ENCODE measurements at regions not wholly inside any gene's neighbourhood (a gene's known extent, or its start where the extent isn't known, plus 50 kb on each side); places are given as distances from the start of the nearest gene placed in this dataset.

DNA sequence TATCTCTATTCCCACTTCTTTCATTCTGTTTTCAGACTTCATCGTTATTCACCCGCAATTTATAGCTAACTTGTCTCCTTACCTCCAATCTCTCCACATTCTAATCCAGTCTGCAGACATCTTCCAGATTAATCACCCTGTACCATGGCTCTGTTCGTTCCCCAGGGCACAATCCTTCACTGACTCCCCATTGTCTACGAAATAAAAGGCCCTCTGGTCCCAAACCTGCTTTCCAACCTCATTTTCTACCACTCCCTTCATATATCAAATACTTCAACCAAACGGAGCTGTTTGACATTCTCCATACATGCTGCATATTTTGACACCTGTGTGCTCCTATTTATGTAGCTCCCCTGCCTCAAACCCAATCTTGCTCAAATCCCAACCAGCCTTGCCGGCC is 1720.6 kb upstream of the WWC1 start:
- DNase-seq (ENCODE audit: low read depth, low spot score) = no peak
- Histone ChIP-seq H3K9ac (ENCODE audit: insufficient read length) (no peak overlapping the region), H3K9me3 (ENCODE audit: low read depth, low read length) (no peaks in the 10 kb centered on the region), H3K36me3 (ENCODE audit: insufficient read depth, low read length) (no peaks in the 10 kb centered on the region), H3K4me3 (no peak overlapping the region), H3K27ac (no peak overlapping the region)
- TF ChIP-seq FOXP2 (optimal IDR thresholded peaks at IDR 0.05; ENCODE audit: control extremely low read depth, extremely low read length, insufficient read depth) = no peak
- TF ChIP-seq EZH2 (IDR thresholded peaks at IDR 0.05) = no peak
- no peak for TF ChIP-seq POLR2AphosphoS5 (IDR thresholded peaks at IDR 0.05; ENCODE audit: borderline replicate concordance, low read depth, low read length)

DNA sequence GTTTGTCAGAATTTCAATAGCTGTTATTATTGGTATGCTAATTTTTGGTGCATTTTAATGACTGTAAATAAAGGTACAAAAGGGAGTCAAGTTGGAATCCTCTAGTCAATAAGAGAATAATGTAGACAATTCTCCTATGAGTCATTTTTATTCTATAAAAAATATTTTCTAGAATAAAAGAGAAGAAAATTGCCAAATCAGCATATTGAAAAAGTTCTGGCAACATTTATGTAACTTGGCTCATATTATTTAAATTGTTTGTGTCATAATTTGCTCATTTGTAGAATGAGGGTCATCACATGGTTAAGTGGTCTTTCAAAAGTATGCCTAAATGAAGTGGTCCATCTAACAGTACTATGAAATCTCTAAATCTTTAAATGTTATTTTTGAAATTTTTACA is 1719.8 kb upstream of the WWC1 start:
- H3K4me3 ChIP-seq = no peak overlapping the region
- H3K27ac ChIP-seq = no peak overlapping the region
- no peaks in the 10 kb centered on the region for H3K36me3 ChIP-seq (ENCODE audit: insufficient read depth, low read length)
- no peak overlapping the region for H3K9ac ChIP-seq (ENCODE audit: insufficient read length)
- no peaks in the 10 kb centered on the region for H3K9me3 ChIP-seq (ENCODE audit: low read depth, low read length)
- TF ChIP-seq FOXP2 (optimal IDR thresholded peaks at IDR 0.05; ENCODE audit: control extremely low read depth, extremely low read length, insufficient read depth) (no peak), EZH2 (IDR thresholded peaks at IDR 0.05) (no peak), POLR2AphosphoS5 (IDR thresholded peaks at IDR 0.05; ENCODE audit: borderline replicate concordance, low read depth, low read length) (no peak)
- DNase-seq (ENCODE audit: low read depth, low spot score) = no peak

DNA sequence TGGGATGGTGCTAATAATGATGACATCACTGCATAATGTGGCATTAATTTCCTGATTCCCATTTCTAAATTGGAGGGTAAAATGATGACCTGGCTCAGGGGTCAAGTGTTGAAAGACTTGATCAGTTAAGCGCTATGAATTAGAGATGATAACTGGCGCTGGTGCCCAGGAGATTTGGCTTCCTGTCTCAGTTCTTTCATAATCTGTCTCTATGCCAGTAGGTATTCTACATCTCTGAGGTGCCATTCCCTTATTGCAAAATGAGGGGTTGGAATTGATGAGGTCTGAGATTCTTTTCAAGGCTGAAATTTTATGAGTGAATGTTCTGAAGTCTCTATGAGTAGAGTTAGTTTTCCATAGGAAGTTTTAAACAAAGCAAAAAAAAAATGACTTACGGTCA is 1715.1 kb upstream of the WWC1 start:
- no peak overlapping the region for H3K4me3 ChIP-seq
- no peak overlapping the region for H3K27ac ChIP-seq
- no peak for DNase-seq (ENCODE audit: low read depth, low spot score)
- H3K9ac ChIP-seq (ENCODE audit: insufficient read length) = no peak overlapping the region
- H3K36me3 ChIP-seq (ENCODE audit: insufficient read depth, low read length) = no peaks in the 10 kb centered on the region
- no peaks in the 10 kb centered on the region for H3K9me3 ChIP-seq (ENCODE audit: low read depth, low read length)
- no peak for TF ChIP-seq FOXP2 (optimal IDR thresholded peaks at IDR 0.05; ENCODE audit: control extremely low read depth, extremely low read length, insufficient read depth)
- no peak for TF ChIP-seq POLR2AphosphoS5 (IDR thresholded peaks at IDR 0.05; ENCODE audit: borderline replicate concordance, low read depth, low read length)
- TF ChIP-seq EZH2 (IDR thresholded peaks at IDR 0.05) = no peak

DNA sequence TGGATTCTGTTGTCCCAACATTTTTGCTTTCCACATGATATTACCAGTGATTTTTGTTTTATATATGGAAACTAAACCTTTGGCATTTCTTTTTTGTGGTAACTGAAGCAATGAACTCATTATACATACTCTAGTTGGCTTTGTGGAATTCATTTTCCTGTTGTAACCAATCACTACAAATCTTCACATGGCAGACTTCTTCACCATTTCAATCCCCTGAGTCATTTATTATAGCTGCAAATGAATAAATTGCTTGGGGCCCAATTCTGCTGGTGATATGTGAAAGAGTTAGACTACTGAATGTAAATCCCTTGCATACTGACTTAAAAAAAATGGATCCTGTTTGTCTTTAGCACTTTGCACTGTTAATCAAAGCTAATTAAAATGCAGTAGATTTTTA is 1709.6 kb upstream of the WWC1 start:
- peak; percentile 78 for DNase-seq (ENCODE audit: low read depth, low spot score)
- Histone ChIP-seq H3K27ac (peak overlapping the region; percentile 97), H3K36me3 (ENCODE audit: insufficient read depth, low read length) (no peaks in the 10 kb centered on the region), H3K9ac (ENCODE audit: insufficient read length) (peak overlapping the region; percentile 3), H3K9me3 (ENCODE audit: low read depth, low read length) (no peaks in the 10 kb centered on the region), H3K4me3 (peak overlapping the region; percentile 58)
- TF ChIP-seq FOXP2 (optimal IDR thresholded peaks at IDR 0.05; ENCODE audit: control extremely low read depth, extremely low read length, insufficient read depth) (no peak), POLR2AphosphoS5 (IDR thresholded peaks at IDR 0.05; ENCODE audit: borderline replicate concordance, low read depth, low read length) (no peak), EZH2 (IDR thresholded peaks at IDR 0.05) (no peak)

DNA sequence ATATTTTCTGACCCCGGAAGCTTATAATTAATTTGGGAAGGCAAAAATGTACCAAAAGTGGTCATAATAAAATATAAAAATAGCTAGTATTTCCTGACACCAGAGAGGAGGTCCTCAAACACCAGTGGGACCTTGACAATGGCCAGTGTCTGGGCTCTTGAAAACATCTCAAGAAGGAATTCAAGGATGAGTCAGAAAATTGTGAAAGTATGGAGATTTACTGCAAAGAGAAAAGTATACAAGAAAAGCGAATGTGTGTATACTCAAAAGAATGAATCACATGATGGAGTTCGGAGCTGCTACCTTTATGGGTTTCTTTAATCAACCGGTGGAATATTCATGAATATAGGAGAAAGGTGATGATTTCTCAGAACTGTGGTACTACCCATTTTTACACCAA is 1709.0 kb upstream of the WWC1 start:
- DNase-seq (ENCODE audit: low read depth, low spot score) = no peak
- Histone ChIP-seq H3K4me3 (no peak overlapping the region; the same call in 1 of the 2 replicates), H3K9me3 (ENCODE audit: low read depth, low read length) (no peaks in the 10 kb centered on the region), H3K36me3 (ENCODE audit: insufficient read depth, low read length) (no peaks in the 10 kb centered on the region), H3K27ac (peak overlapping the region; percentile 97), H3K9ac (ENCODE audit: insufficient read length) (peak overlapping the region; percentile 3)
- TF ChIP-seq POLR2AphosphoS5 (IDR thresholded peaks at IDR 0.05; ENCODE audit: borderline replicate concordance, low read depth, low read length) (no peak), EZH2 (IDR thresholded peaks at IDR 0.05) (no peak), FOXP2 (optimal IDR thresholded peaks at IDR 0.05; ENCODE audit: control extremely low read depth, extremely low read length, insufficient read depth) (no peak)

DNA sequence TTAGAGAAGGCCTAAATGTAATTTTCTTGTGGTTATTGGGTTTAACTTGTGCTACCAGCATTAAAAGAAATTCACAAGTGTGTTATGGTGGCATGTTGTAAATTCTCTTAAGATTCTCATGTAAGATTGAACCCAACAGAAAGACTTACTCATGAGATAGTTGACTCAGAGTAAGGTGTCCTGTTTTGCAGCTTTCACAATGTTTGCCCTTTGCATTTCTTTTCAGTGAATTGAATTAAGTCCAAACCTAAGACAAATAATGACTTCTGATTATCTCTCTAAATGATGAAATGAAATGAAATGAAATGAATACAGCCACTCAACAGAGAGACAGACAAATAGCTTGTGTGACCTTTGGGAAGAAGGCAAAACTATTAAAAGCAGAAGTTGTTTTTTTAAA is 1696.9 kb upstream of the WWC1 start:
- H3K9ac ChIP-seq (ENCODE audit: insufficient read length) = no peak overlapping the region
- DNase-seq (ENCODE audit: low read depth, low spot score) = no peak
- no peaks in the 10 kb centered on the region for H3K36me3 ChIP-seq (ENCODE audit: insufficient read depth, low read length)
- TF ChIP-seq EZH2 (IDR thresholded peaks at IDR 0.05) (no peak), POLR2AphosphoS5 (IDR thresholded peaks at IDR 0.05; ENCODE audit: borderline replicate concordance, low read depth, low read length) (no peak), FOXP2 (optimal IDR thresholded peaks at IDR 0.05; ENCODE audit: control extremely low read depth, extremely low read length, insufficient read depth) (no peak)
- H3K4me3 ChIP-seq = no peak overlapping the region
- H3K9me3 ChIP-seq (ENCODE audit: low read depth, low read length) = no peaks in the 10 kb centered on the region
- H3K27ac ChIP-seq = no peak overlapping the region

DNA sequence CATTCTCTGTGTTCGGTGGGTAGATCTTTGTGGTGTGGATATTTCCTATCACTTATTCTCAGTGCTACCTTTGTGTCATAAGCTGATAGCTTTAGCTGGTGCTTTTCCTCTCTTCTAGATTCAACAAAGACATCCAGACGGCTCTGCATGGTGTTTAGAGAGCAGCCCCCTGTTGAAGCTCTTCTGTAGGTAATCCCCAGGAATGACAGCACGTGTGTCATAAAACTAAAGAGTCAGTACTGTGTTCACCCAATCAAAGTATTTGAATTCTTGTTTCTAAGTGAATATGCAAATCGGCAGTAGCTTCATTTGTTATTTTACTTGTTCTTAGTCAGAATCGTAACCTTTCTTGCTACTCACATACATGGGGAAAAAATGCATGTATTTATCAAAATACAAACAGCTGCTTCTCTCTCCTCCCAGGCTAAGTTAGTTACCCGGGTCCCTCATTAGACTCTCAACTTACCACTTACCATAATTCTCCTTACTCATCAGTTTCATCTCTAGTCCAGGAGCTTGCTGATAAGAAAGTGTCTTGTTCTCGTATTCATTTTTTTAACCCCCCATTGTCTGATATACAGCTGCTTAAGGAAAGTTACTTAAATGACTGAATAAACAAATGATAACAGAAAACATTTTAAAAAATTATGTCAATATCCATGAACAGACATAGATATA is 1696.0 kb upstream of the WWC1 start:
- no peaks in the 10 kb centered on the region for H3K36me3 ChIP-seq (ENCODE audit: insufficient read depth, low read length)
- no peak for TF ChIP-seq FOXP2 (optimal IDR thresholded peaks at IDR 0.05; ENCODE audit: control extremely low read depth, extremely low read length, insufficient read depth)
- TF ChIP-seq EZH2 (IDR thresholded peaks at IDR 0.05) = no peak
- no peak for TF ChIP-seq POLR2AphosphoS5 (IDR thresholded peaks at IDR 0.05; ENCODE audit: borderline replicate concordance, low read depth, low read length)
- no peak overlapping the region for H3K27ac ChIP-seq
- H3K9me3 ChIP-seq (ENCODE audit: low read depth, low read length) = no peaks in the 10 kb centered on the region
- no peak overlapping the region for H3K9ac ChIP-seq (ENCODE audit: insufficient read length)
- no peak overlapping the region for H3K4me3 ChIP-seq
- DNase-seq (ENCODE audit: low read depth, low spot score) = no peak

DNA sequence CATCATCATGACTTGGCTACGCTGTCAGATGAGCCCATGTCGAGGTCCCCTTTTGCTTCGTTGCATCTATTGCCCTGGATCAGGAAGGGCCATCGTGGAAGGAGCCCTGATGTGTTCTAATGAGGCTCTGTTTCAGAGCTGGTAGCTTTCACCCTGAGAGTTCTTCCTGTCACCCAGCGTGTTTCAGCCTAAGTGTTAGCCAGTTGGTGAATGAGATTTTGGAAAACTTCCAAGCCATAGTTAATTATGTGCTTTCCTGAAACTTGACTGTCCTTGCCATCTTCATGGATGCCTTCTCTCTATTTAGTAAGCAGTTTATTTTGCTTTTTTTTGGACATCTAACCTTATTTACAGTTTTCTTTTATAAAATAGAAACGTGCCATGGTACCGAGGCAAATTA is 1695.4 kb upstream of the WWC1 start:
- H3K27ac ChIP-seq = no peak overlapping the region
- no peak overlapping the region for H3K9ac ChIP-seq (ENCODE audit: insufficient read length)
- DNase-seq (ENCODE audit: low read depth, low spot score) = no peak
- H3K36me3 ChIP-seq (ENCODE audit: insufficient read depth, low read length) = no peaks in the 10 kb centered on the region
- TF ChIP-seq EZH2 (IDR thresholded peaks at IDR 0.05) = no peak
- TF ChIP-seq FOXP2 (optimal IDR thresholded peaks at IDR 0.05; ENCODE audit: control extremely low read depth, extremely low read length, insufficient read depth) = no peak
- no peak for TF ChIP-seq POLR2AphosphoS5 (IDR thresholded peaks at IDR 0.05; ENCODE audit: borderline replicate concordance, low read depth, low read length)
- H3K9me3 ChIP-seq (ENCODE audit: low read depth, low read length) = no peaks in the 10 kb centered on the region
- H3K4me3 ChIP-seq = no peak overlapping the region

DNA sequence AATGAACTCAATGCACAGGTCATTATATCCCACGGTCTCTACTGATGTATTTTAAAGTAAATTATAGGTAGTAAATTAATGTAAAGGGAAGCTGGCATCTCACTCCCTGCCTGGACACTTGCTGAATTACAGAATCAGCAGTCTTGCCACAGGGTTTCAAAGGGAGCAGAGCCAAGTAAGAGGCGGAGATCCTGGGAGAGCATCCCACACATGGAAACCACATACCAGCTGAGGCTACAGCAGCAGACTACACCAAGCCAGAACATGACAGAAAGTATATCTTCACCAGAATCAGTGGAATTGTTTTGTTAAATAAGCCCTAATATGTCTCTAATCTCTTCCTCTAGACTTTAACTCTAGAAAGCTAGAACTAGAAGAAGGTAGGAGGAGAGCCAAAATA is 1689.2 kb upstream of the WWC1 start:
- H3K27ac ChIP-seq = no peak overlapping the region
- H3K4me3 ChIP-seq = no peak overlapping the region
- H3K9ac ChIP-seq (ENCODE audit: insufficient read length) = no peak overlapping the region
- no peak for TF ChIP-seq FOXP2 (optimal IDR thresholded peaks at IDR 0.05; ENCODE audit: control extremely low read depth, extremely low read length, insufficient read depth)
- no peaks in the 10 kb centered on the region for H3K36me3 ChIP-seq (ENCODE audit: insufficient read depth, low read length)
- no peak for DNase-seq (ENCODE audit: low read depth, low spot score)
- H3K9me3 ChIP-seq (ENCODE audit: low read depth, low read length) = no peaks in the 10 kb centered on the region
